Thyroid gland (tissue), 4 donors: ENCODE measurements at regions not wholly inside any gene's neighbourhood (a gene's known extent, or its start where the extent isn't known, plus 50 kb on each side); places are given as distances from the start of the nearest gene placed in this dataset.
"Not testable (repeated sequence)": the region's sequence is repeated elsewhere in the genome, so short reads cannot be mapped to it uniquely, and the experiment has no call there.

Experiments
- DNase-seq, 2 donors: peaks; one replicate each; pipeline ENCODE4 v3.0.0-alpha.2; 2019
- H3K27ac ChIP-seq, 3 donors: fragments of 200-600 bp; sonication (generic); 1 replicate in 2 of 3; 2 replicates in 1 of 3; pipeline ENCODE4 v1.5.1; 2016 to 2019; ENCODE audit warnings: mild to moderate bottlenecking in 1 of 3, moderate library complexity in 1 of 3
- H3K27me3 ChIP-seq: fragments of 200-600 bp; sonication (generic); one replicate; pipeline ENCODE4 v1.5.1; 2019
- H3K36me3 ChIP-seq, 2 donors: fragments of 200-600 bp; sonication (generic); one replicate each; pipeline ENCODE4 v1.5.1; 2016 to 2019
- H3K4me1 ChIP-seq, 2 donors: fragments of 200-600 bp; sonication (generic); one replicate each; pipeline ENCODE4 v1.5.1; 2017 to 2019
- H3K4me3 ChIP-seq, 3 donors: fragments of 200-600 bp; sonication (generic); replicated peaks in 1 of 3; 1 replicate in 2 of 3; 2 replicates in 1 of 3; pipeline ENCODE4 v1.5.1; 2016; ENCODE audit warnings: mild to moderate bottlenecking in 1 of 3
- H3K9me3 ChIP-seq: fragments of 200-600 bp; sonication (generic); one replicate; pipeline ENCODE4 v1.5.1; 2017
- CTCF ChIP-seq, 6 experiments: fragments of 200-600 bp in 3 of 6; fragments of 450-650 bp in 3 of 6; sonication (generic) in 3 of 6; IDR thresholded peaks; one replicate each; pipeline ENCODE4 v1.5.1; 2016 to 2019; ENCODE audit warnings: antibody characterized with exemption in 6 of 6, mild to moderate bottlenecking in 2 of 6, inconsistent platforms in 1 of 6, moderate library complexity in 1 of 6
- POLR2A ChIP-seq, 2 donors: fragments of 450-650 bp; IDR thresholded peaks; one replicate each; pipeline ENCODE4 v1.6.1; 2017; ENCODE audit warnings: antibody characterized with exemption in 2 of 2, mild to moderate bottlenecking in 2 of 2, moderate library complexity in 1 of 2
- WGBS, 2 donors: methylation state at CpG; one replicate each; pipeline ENCODE4 v1.1.5; 2017; 5-methylcytosine and 5-hydroxymethylcytosine counted together
- intact Hi-C: fragments of 100-400 bp; cut with DNase I; formaldehyde crosslinking; loops from one replicate; pipeline ENCODE4 v1.15.1; 2023

- H3K9me3 ChIP-seq, result no peaks in the 10 kb centered on the region
- H3K4me1 ChIP-seq, result no peaks in the 10 kb centered on the region
- H3K27me3 ChIP-seq, result no peaks in the 10 kb centered on the region
- TF ChIP-seq POLR2A (IDR thresholded peaks at IDR 0.05) (no peak), CTCF (IDR thresholded peaks at IDR 0.05) (no peak)
- DNase-seq, result no peak
- intact Hi-C loops, result no loop called here
- no peaks in the 10 kb centered on the region for H3K36me3 ChIP-seq
- no peak overlapping the region for H3K27ac ChIP-seq
- H3K4me3 ChIP-seq, result no peak overlapping the region
Measured at GRCh38 chr5:30479104-30479503, 714.4 kb upstream of the CDH6 start.

- 83% methylated on average over 4 of the region's 4 CpGs for WGBS, 2 donors
- Histone ChIP-seq H3K4me1 (no peaks in the 10 kb centered on the region), H3K27ac (no peak overlapping the region), H3K27me3 (no peaks in the 10 kb centered on the region), H3K36me3 (no peaks in the 10 kb centered on the region), H3K4me3 (no peak overlapping the region), H3K9me3 (no peaks in the 10 kb centered on the region)
- no peak for DNase-seq
- TF ChIP-seq POLR2A (IDR thresholded peaks at IDR 0.05) (no peak), CTCF (IDR thresholded peaks at IDR 0.05) (no peak)
- intact Hi-C loops, result no loop called here
Measured at GRCh38 chr5:30475429-30475828, 718.1 kb upstream of the CDH6 start.

DNA sequence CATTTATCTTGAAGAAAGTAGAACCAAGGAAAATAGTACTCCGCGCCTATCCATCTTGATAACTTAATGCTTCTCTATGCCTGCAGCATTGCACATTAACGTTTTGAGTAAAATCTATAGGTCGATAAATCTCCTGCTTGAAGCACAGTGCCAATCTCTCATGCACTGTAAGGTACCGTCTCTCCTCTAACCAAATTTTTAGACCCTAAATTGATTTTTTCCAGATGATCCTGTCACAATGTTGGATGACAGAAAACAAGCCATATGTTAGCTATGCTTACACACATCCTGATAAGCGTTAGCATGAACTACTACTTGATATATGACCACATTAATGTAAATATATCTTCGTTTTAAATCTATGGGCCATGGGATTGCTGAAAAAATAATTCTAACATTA is 723.8 kb upstream of the CDH6 start:
- Histone ChIP-seq H3K4me1 (no peaks in the 10 kb centered on the region), H3K9me3 (no peaks in the 10 kb centered on the region), H3K27ac (no peak overlapping the region), H3K36me3 (no peaks in the 10 kb centered on the region), H3K4me3 (no peak overlapping the region), H3K27me3 (no peaks in the 10 kb centered on the region)
- intact Hi-C loops, result no loop called here
- TF ChIP-seq POLR2A (IDR thresholded peaks at IDR 0.05) (no peak), CTCF (IDR thresholded peaks at IDR 0.05) (no peak)
- DNase-seq, result no peak
- 74 to 80% methylated on average over 7 of the region's 7 CpGs for WGBS, 2 donors

- Histone ChIP-seq H3K4me3 (no peak overlapping the region), H3K27me3 (no peaks in the 10 kb centered on the region), H3K4me1 (no peaks in the 10 kb centered on the region), H3K36me3 (no peaks in the 10 kb centered on the region), H3K9me3 (no peaks in the 10 kb centered on the region), H3K27ac (no peak overlapping the region)
- DNase-seq, result no peak
- intact Hi-C loops, result no loop called here
- no peak for TF ChIP-seq POLR2A (IDR thresholded peaks at IDR 0.05)
- TF ChIP-seq CTCF (IDR thresholded peaks at IDR 0.05), result no peak
Measured at GRCh38 chr5:30458681-30459080, 734.8 kb upstream of the CDH6 start.

- 74 to 78% methylated on average over 3 of the region's 3 CpGs for WGBS, 2 donors
Measured at GRCh38 chr5:30455484-30455883, 738.0 kb upstream of the CDH6 start.

DNA sequence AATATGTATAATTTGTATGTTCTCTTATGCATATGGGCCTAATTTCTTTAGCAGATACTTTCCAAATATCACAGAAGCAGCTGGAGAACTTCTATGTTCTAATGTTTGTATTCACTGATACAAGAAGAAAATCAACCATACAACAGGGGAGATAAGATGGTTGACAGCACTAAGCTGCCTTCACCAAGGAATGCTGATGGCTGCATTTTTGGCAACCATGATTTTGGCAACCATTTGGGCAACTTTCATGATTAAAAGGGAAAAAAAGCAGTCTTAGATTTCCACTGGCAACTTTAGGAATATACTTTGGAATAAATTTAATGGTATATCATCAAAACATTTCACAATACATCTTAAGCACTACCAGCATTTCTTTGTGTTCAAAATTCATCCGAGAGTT is 740.3 kb upstream of the CDH6 start:
- intact Hi-C loops, result no loop called here
- no peak overlapping the region for H3K4me3 ChIP-seq
- no peak overlapping the region for H3K27ac ChIP-seq
- WGBS, 2 donors, result 84 to 92% methylated on average over 1 of the region's 1 CpG
- DNase-seq, result no peak
- H3K36me3 ChIP-seq, result no peaks in the 10 kb centered on the region
- no peaks in the 10 kb centered on the region for H3K4me1 ChIP-seq
- H3K9me3 ChIP-seq, result no peaks in the 10 kb centered on the region
- H3K27me3 ChIP-seq, result no peaks in the 10 kb centered on the region
- TF ChIP-seq POLR2A (IDR thresholded peaks at IDR 0.05) (no peak), CTCF (IDR thresholded peaks at IDR 0.05) (no peak)

More at GRCh38 chr5:30455484-30455883, 738.0 kb upstream of the CDH6 start:
- H3K27ac ChIP-seq, H3K9me3 ChIP-seq, H3K4me1 ChIP-seq, DNase-seq, H3K36me3 ChIP-seq, H3K27me3 ChIP-seq, intact Hi-C loops, H3K4me3 ChIP-seq: not testable (repeated sequence)
